Thymus (tissue), 11 donors: ENCODE measurements at regions not wholly inside any gene's neighbourhood (a gene's known extent, or its start where the extent isn't known, plus 50 kb on each side); places are given as distances from the start of the nearest gene placed in this dataset.
A peak's percentile ranks its signal among the peaks of the same experiment; 100 is the strongest.

ENCODE experiments used
- DNase-seq, 9 donors: peaks; one replicate each; pipeline ENCODE4 v3.0.0-alpha.2; 2013; ENCODE audit warnings: low spot score in 9 of 9, low read depth in 6 of 9, missing footprints in 1 of 9
- H3K27ac ChIP-seq, 2 donors: one replicate each; pipeline ENCODE4 v1.5.1; 2013; ENCODE audit warnings: control low read depth in 1 of 2, low read depth in 1 of 2, low read length in 1 of 2, mild to moderate bottlenecking in 1 of 2, moderate library complexity in 1 of 2
- H3K27me3 ChIP-seq, 2 donors: one replicate each; pipeline ENCODE4 v1.5.1; 2013; ENCODE audit warnings: low read length in 1 of 2; ENCODE audit not compliant: control insufficient read depth in 2 of 2, insufficient read depth in 1 of 2
- H3K36me3 ChIP-seq, 2 donors: one replicate each; pipeline ENCODE4 v1.5.1; 2013; ENCODE audit warnings: low read length in 1 of 2, mild to moderate bottlenecking in 1 of 2, moderate library complexity in 1 of 2; ENCODE audit not compliant: control insufficient read depth in 2 of 2, insufficient read depth in 2 of 2
- H3K4me1 ChIP-seq, 2 donors: one replicate each; pipeline ENCODE4 v1.5.1; 2013; ENCODE audit warnings: low read length in 2 of 2; ENCODE audit not compliant: control insufficient read depth in 2 of 2, insufficient read depth in 2 of 2
- H3K4me3 ChIP-seq, 2 donors: one replicate each; pipeline ENCODE4 v1.5.1; 2013; ENCODE audit warnings: low read length in 2 of 2, control low read depth in 1 of 2, mild to moderate bottlenecking in 1 of 2
- H3K9me3 ChIP-seq, 2 donors: one replicate each; pipeline ENCODE4 v1.5.1; 2013; ENCODE audit warnings: low read length in 1 of 2, mild to moderate bottlenecking in 1 of 2; ENCODE audit not compliant: control insufficient read depth in 2 of 2, insufficient read depth in 1 of 2
- WGBS: extraction: QIAGEN DNeasy Blood & Tissue Kit; methylation state at CpG from one replicate; pipeline ENCODE4 v1.1.7; 2013; 5-methylcytosine and 5-hydroxymethylcytosine counted together
- donor health status: healthy.

GRCh38 chr18:60163622-60164021 lies 209.0 kb downstream of the MC4R start:
- Histone ChIP-seq H3K4me3 (no peak overlapping the region), H3K27ac (no peak overlapping the region), H3K4me1 (no peaks in the 10 kb centered on the region), H3K9me3 (no peaks in the 10 kb centered on the region), H3K36me3 (no peaks in the 10 kb centered on the region), H3K27me3 (no peaks in the 10 kb centered on the region)
- no peak for DNase-seq
- WGBS = 70% methylated on average over 5 of the region's 5 CpGs

- Histone ChIP-seq H3K4me1 (no peaks in the 10 kb centered on the region), H3K4me3 (no peak overlapping the region), H3K36me3 (no peaks in the 10 kb centered on the region), H3K9me3 (no peaks in the 10 kb centered on the region), H3K27me3 (no peaks in the 10 kb centered on the region), H3K27ac (no peak overlapping the region)
- DNase-seq = no peak
Measured at GRCh38 chr18:60162388-60162787, 210.2 kb downstream of the MC4R start.

- WGBS = 92% methylated on average over 3 of the region's 3 CpGs
- Histone ChIP-seq H3K9me3 (no peaks in the 10 kb centered on the region), H3K4me1 (peaks cover 0 to 2% of the 10 kb centered on the region in 2 donors), H3K27ac (no peak overlapping the region), H3K27me3 (no peaks in the 10 kb centered on the region), H3K4me3 (no peak overlapping the region), H3K36me3 (no peaks in the 10 kb centered on the region)
- DNase-seq = no peak
Measured at GRCh38 chr18:60157810-60158209, 214.8 kb downstream of the MC4R start.

GRCh38 chr18:60153376-60153775 lies 219.2 kb downstream of the MC4R start:
- 94% methylated on average over 3 of the region's 3 CpGs for WGBS
- no peak for DNase-seq

GRCh38 chr18:60149316-60149715 lies 223.3 kb downstream of the MC4R start:
- H3K36me3 ChIP-seq = no peaks in the 10 kb centered on the region
- no peaks in the 10 kb centered on the region for H3K27me3 ChIP-seq
- H3K27ac ChIP-seq = peak overlapping the region in 1 of 2 donors; percentile 52
- WGBS = 99% methylated on average over 5 of the region's 5 CpGs
- DNase-seq = no peak
- H3K4me3 ChIP-seq = no peak overlapping the region
- no peaks in the 10 kb centered on the region for H3K9me3 ChIP-seq
- peaks cover 7 to 28% of the 10 kb centered on the region in 2 donors for H3K4me1 ChIP-seq

More at GRCh38 chr18:60153376-60153775, 219.2 kb downstream of the MC4R start:
- Histone ChIP-seq H3K4me3 (no peak overlapping the region), H3K27ac (no peak overlapping the region), H3K4me1 (peaks cover 0 to 14% of the 10 kb centered on the region in 2 donors), H3K27me3 (no peaks in the 10 kb centered on the region), H3K36me3 (no peaks in the 10 kb centered on the region), H3K9me3 (no peaks in the 10 kb centered on the region)

GRCh38 chr18:60147323-60147722 lies 225.3 kb downstream of the MC4R start:
- Histone ChIP-seq H3K36me3 (no peaks in the 10 kb centered on the region), H3K4me3 (no peak overlapping the region), H3K9me3 (no peaks in the 10 kb centered on the region), H3K27ac (peak overlapping the region in 1 of 2 donors; percentile 79), H3K27me3 (no peaks in the 10 kb centered on the region), H3K4me1 (peaks cover 7 to 23% of the 10 kb centered on the region in 2 donors)
- DNase-seq = peak; percentile 44 to 94 (median 75)
- 23% methylated on average over 5 of the region's 5 CpGs for WGBS

DNA sequence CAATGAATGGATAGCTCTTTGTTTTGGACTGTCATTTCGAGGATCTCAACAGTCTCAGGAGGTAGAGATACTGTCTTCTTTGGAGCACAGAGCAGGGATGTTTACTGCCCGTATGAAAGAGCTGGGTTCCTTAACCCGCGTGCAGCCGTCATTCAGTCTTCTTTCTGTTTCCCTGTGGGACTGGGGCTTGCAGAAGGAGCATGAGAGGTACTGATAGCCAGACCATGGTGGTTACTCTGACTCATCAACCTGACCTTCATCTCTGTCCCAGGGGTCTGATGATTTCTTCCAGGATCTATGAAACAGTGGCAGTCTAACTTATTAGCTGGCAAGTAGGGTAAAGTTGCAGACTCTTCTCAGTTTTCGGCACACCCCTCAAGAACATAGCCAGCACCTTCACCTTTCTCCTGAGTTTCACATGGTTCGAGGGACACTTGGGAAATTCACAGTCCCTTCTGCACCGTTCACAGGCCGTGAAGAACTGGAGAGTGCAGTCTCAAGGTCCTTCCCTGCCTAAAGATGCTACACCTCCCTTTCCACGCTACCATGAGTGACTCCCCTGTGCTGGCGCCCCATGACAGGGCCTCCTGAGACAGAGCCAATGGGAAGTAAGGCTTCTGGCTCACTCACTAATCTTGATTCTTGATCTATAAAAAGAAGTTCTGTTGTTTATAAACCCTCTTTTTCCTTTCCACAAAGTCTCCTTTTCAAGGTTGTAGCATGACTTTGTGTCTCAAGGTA lies 226.2 kb downstream of the MC4R start:
- H3K9me3 ChIP-seq = no peaks in the 10 kb centered on the region
- peak in 3 of 9 donors; percentile 16 to 62 (median 20) for DNase-seq
- WGBS = 75% methylated on average over 11 of the region's 11 CpGs
- H3K4me1 ChIP-seq = peaks cover 7 to 23% of the 10 kb centered on the region in 2 donors
- no peak overlapping the region for H3K4me3 ChIP-seq
- H3K27ac ChIP-seq = peak overlapping the region; percentile 59 to 79
- no peaks in the 10 kb centered on the region for H3K27me3 ChIP-seq
- H3K36me3 ChIP-seq = no peaks in the 10 kb centered on the region

DNA sequence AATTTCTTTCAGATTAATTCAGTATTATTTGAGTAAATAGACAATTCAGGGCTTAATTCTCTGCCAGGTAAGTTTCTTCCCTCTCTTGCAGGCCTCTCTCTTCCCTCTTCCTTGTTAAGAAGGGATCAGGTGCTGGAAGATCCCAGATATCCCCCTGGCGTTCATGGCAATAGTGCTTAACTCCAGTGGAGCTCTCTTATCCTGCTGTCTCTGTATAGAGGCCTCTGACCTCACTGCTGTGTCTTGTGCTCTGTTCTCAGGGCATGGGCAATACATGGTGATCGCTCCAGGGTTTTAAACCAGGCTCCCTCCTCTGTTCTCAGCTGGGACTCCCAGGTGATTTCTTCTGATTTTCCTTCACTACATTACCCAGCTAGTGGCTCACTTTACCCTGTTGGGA lies 226.8 kb downstream of the MC4R start:
- Histone ChIP-seq H3K27me3 (no peaks in the 10 kb centered on the region), H3K4me3 (no peak overlapping the region), H3K27ac (peak overlapping the region; percentile 71 to 79), H3K4me1 (peaks cover 7 to 23% of the 10 kb centered on the region in 2 donors), H3K36me3 (no peaks in the 10 kb centered on the region), H3K9me3 (no peaks in the 10 kb centered on the region)
- 96% methylated on average over 2 of the region's 2 CpGs for WGBS
- peak in 1 of 9 donors; percentile 20 for DNase-seq

DNA sequence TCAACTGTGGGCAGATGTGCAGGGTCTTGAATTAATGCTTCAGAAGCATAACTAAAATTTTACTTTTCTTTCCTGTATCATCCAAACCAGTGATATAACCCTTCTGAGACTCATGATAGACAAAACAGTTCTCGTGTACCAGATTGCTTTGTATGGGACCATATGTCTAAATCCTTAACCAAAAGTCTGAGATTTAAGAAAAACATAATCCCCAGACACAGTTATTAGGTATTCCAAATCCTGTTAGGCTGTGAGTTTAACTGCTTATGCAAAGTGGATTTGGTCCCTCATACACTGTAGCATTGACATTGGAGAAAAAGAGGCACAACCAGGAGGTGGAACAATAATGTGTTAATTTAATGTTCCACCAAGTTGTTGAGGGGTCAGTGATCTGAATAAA lies 235.0 kb downstream of the PMAIP1 start:
- Histone ChIP-seq H3K27ac (no peak overlapping the region), H3K9me3 (peaks cover 0 to 3% of the 10 kb centered on the region in 2 donors), H3K27me3 (no peaks in the 10 kb centered on the region), H3K36me3 (no peaks in the 10 kb centered on the region), H3K4me1 (no peaks in the 10 kb centered on the region), H3K4me3 (no peak overlapping the region)
- no peak for DNase-seq
- WGBS = 99% methylated on average over 1 of the region's 1 CpG
